ENCODE measurements at regions not wholly inside any gene's neighbourhood (a gene's known extent, or its start where the extent isn't known, plus 50 kb on each side); places are given as distances from the start of the nearest gene placed in this dataset.

- Histone ChIP-seq H3K4me3 (no peak overlapping the region), H3K36me3 (no peaks in the 10 kb centered on the region), H3K9me3 (no peaks in the 10 kb centered on the region), H3K27me3 (peaks cover 0 to 39% of the 10 kb centered on the region in 2 donors), H3K27ac (no peak overlapping the region), H3K4me1 (no peaks in the 10 kb centered on the region)
- DNase-seq: no peak
- intact Hi-C loops (cut with DNase I; ENCODE audit: low total_unique reads): no loop called here
- TF ChIP-seq CTCF (IDR thresholded peaks at IDR 0.05): no peak
Observed at GRCh38 chr14:104286086-104286485, 147.7 kb downstream of the KIF26A start.

- DNase-seq: no peak
Observed at GRCh38 chr14:104286496-104286895, 148.1 kb downstream of the KIF26A start.

GRCh38 chr14:104287301-104288009, 149.1 kb downstream of the KIF26A start:
- TF ChIP-seq CTCF (IDR thresholded peaks at IDR 0.05): no peak
- Histone ChIP-seq H3K4me1 (no peaks in the 10 kb centered on the region), H3K9me3 (no peaks in the 10 kb centered on the region), H3K36me3 (no peaks in the 10 kb centered on the region), H3K27ac (no peak overlapping the region), H3K27me3 (peaks cover 0 to 39% of the 10 kb centered on the region in 2 donors), H3K4me3 (no peak overlapping the region)
- DNase-seq: peak in 1 of 2 donors; percentile 34
- intact Hi-C loops (cut with DNase I; ENCODE audit: low total_unique reads): no loop called here

More at GRCh38 chr14:104286496-104286895, 148.1 kb downstream of the KIF26A start:
- H3K27me3 ChIP-seq: peaks cover 0 to 39% of the 10 kb centered on the region in 2 donors
- no peaks in the 10 kb centered on the region for H3K36me3 ChIP-seq
- intact Hi-C loops (cut with DNase I; ENCODE audit: low total_unique reads): no loop called here
- H3K27ac ChIP-seq: no peak overlapping the region
- no peak for TF ChIP-seq CTCF (IDR thresholded peaks at IDR 0.05)
- H3K4me3 ChIP-seq: no peak overlapping the region
- no peaks in the 10 kb centered on the region for H3K4me1 ChIP-seq
- no peaks in the 10 kb centered on the region for H3K9me3 ChIP-seq

- no peaks in the 10 kb centered on the region for H3K4me1 ChIP-seq
- no peak for TF ChIP-seq CTCF (IDR thresholded peaks at IDR 0.05)
- peak; percentile 13 to 50 for DNase-seq
- H3K27me3 ChIP-seq: peaks cover 0 to 39% of the 10 kb centered on the region in 2 donors
- intact Hi-C loops (cut with DNase I; ENCODE audit: low total_unique reads): no loop called here
- no peaks in the 10 kb centered on the region for H3K9me3 ChIP-seq
- H3K36me3 ChIP-seq: no peaks in the 10 kb centered on the region
- H3K4me3 ChIP-seq: no peak overlapping the region
- no peak overlapping the region for H3K27ac ChIP-seq
Observed at GRCh38 chr14:104288272-104288671, 149.9 kb downstream of the KIF26A start.

GRCh38 chr14:104289507-104289906, 151.1 kb downstream of the KIF26A start:
- no peak for DNase-seq
- H3K36me3 ChIP-seq: no peaks in the 10 kb centered on the region
- H3K9me3 ChIP-seq: no peaks in the 10 kb centered on the region
- intact Hi-C loops (cut with DNase I; ENCODE audit: low total_unique reads): no loop called here
- no peak overlapping the region for H3K27ac ChIP-seq
- no peaks in the 10 kb centered on the region for H3K4me1 ChIP-seq
- H3K27me3 ChIP-seq: peaks cover 0 to 42% of the 10 kb centered on the region in 2 donors
- no peak overlapping the region for H3K4me3 ChIP-seq
- no peak for TF ChIP-seq CTCF (IDR thresholded peaks at IDR 0.05)

Data from tibial artery (tissue), 4 donors.